Endodermal cell (in vitro differentiated cells): ENCODE measurements at regions not wholly inside any gene's neighbourhood (a gene's known extent, or its start where the extent isn't known, plus 50 kb on each side); places are given as distances from the start of the nearest gene placed in this dataset.

Experiments used
- DNase-seq: peaks from one replicate; pipeline ENCODE4 v3.0.0-alpha.2; 2017
- H3K27ac ChIP-seq: 2 replicates; pipeline ENCODE4 v1.5.1; 2013; ENCODE audit warnings: mild to moderate bottlenecking, low read depth, low read length, moderate library complexity
- H3K27me3 ChIP-seq: 2 replicates; pipeline ENCODE4 v1.6.1; 2013; ENCODE audit warnings: mild to moderate bottlenecking, low read length, moderate library complexity; ENCODE audit not compliant: insufficient read depth, control insufficient read depth, poor library complexity, severe bottlenecking
- H3K36me3 ChIP-seq: 2 replicates; pipeline ENCODE4 v1.7.0; 2013; ENCODE audit warnings: mild to moderate bottlenecking, low read length, moderate library complexity; ENCODE audit not compliant: control insufficient read depth, insufficient read depth
- H3K4me1 ChIP-seq: one replicate; pipeline ENCODE4 v1.7.0; 2013; ENCODE audit warnings: low read length; ENCODE audit not compliant: control insufficient read depth, insufficient read depth
- H3K4me3 ChIP-seq: 2 replicates; pipeline ENCODE4 v1.5.1; 2013; ENCODE audit warnings: mild to moderate bottlenecking, low read length, moderate library complexity
- H3K9ac ChIP-seq: 2 replicates; pipeline ENCODE4 v1.6.1; 2013; ENCODE audit warnings: mild to moderate bottlenecking, low read length, moderate library complexity; ENCODE audit not compliant: poor library complexity, severe bottlenecking; ENCODE audit errors: extremely low read depth
- H3K9me3 ChIP-seq: 2 replicates; pipeline ENCODE4 v1.6.1; 2013; ENCODE audit warnings: mild to moderate bottlenecking, low read length, moderate library complexity; ENCODE audit not compliant: control insufficient read depth
- H3K27ac Mint-ChIP-seq: 2 replicates; pipeline ENCODE4 v1.8.0; 2020; ENCODE audit warnings: mixed read lengths
- H3K27me3 Mint-ChIP-seq: 2 replicates; pipeline ENCODE4 v1.8.0; 2021; ENCODE audit warnings: mild to moderate bottlenecking, mixed read lengths; ENCODE audit not compliant: insufficient read depth
- H3K36me3 Mint-ChIP-seq: 2 replicates; pipeline ENCODE4 v1.8.0; 2020; ENCODE audit warnings: low read depth, mixed read lengths
- H3K4me1 Mint-ChIP-seq: 2 replicates; pipeline ENCODE4 v1.8.0; 2020; ENCODE audit warnings: mixed read lengths
- H3K4me3 Mint-ChIP-seq: 2 replicates; pipeline ENCODE4 v1.8.0; 2020; ENCODE audit warnings: mild to moderate bottlenecking, moderate library complexity, mixed read lengths
- H3K9me3 Mint-ChIP-seq: 2 replicates; pipeline ENCODE4 v1.8.0; 2020; ENCODE audit warnings: mild to moderate bottlenecking, mixed read lengths
- CTCF ChIP-seq: fragments of 200-600 bp; sonication (generic); conservative IDR thresholded peaks from 2 replicates; pipeline ENCODE4 v1.5.0; 2021; ENCODE audit warnings: antibody characterized with exemption, mild to moderate bottlenecking
- WGBS, 2 experiments: methylation state at CpG; one replicate each; pipeline versions ENCODE4 v1.1.5 to v1.1.7; 2013; ENCODE audit warnings: missing lambda C conversion rate in 2 of 2, mixed read lengths in 1 of 2; ENCODE audit not compliant: insufficient coverage in 1 of 2, insufficient read length in 1 of 2; 5-methylcytosine and 5-hydroxymethylcytosine counted together

- no peak for DNase-seq
- TF ChIP-seq CTCF: no peak
- Histone ChIP-seq H3K27me3 (no peaks in the 10 kb centered on the region), H3K36me3 (no peaks in the 10 kb centered on the region), H3K4me3 (no peak overlapping the region), H3K4me1 (no peaks in the 10 kb centered on the region), H3K9ac (no peak overlapping the region), H3K9me3 (no peaks in the 10 kb centered on the region), H3K27ac (no peak overlapping the region)
- H3K4me3 Mint-ChIP-seq: no peak overlapping the region
- no peak overlapping the region for H3K27ac Mint-ChIP-seq
- peaks cover 4% of the 10 kb centered on the region for H3K4me1 Mint-ChIP-seq
- 89% methylated on average over 2 to 3 of the region's 3 CpGs for WGBS, 2 experiments
- no peaks in the 10 kb centered on the region for H3K27me3 Mint-ChIP-seq
- no peaks in the 10 kb centered on the region for H3K36me3 Mint-ChIP-seq
- H3K9me3 Mint-ChIP-seq: no peaks in the 10 kb centered on the region
Observed at GRCh38 chr6:115783402-115784061, 277.2 kb downstream of the FRK start.

GRCh38 chr6:115782612-115783011 is 278.1 kb downstream of the FRK start:
- 92 to 100% methylated on average over 2 to 3 of the region's 3 CpGs for WGBS, 2 experiments

GRCh38 chr6:115773741-115774140 is 286.9 kb downstream of the FRK start:
- H3K9me3 Mint-ChIP-seq: no peaks in the 10 kb centered on the region
- H3K27me3 ChIP-seq: no peaks in the 10 kb centered on the region
- H3K27ac ChIP-seq: no peak overlapping the region
- H3K36me3 Mint-ChIP-seq: no peaks in the 10 kb centered on the region
- no peaks in the 10 kb centered on the region for H3K4me1 Mint-ChIP-seq
- H3K27me3 Mint-ChIP-seq: no peaks in the 10 kb centered on the region
- 93% methylated on average over 3 of the region's 3 CpGs; no CpG with 5 or more reads in 1 of the 2 experiments for WGBS, 2 experiments
- no peak overlapping the region for H3K4me3 Mint-ChIP-seq
- H3K36me3 ChIP-seq: no peaks in the 10 kb centered on the region
- no peak overlapping the region for H3K27ac Mint-ChIP-seq
- no peak for TF ChIP-seq CTCF
- no peaks in the 10 kb centered on the region for H3K9me3 ChIP-seq
- H3K9ac ChIP-seq: no peak overlapping the region
- no peak overlapping the region for H3K4me3 ChIP-seq
- H3K4me1 ChIP-seq: no peaks in the 10 kb centered on the region
- no peak for DNase-seq

More at GRCh38 chr6:115782612-115783011, 278.1 kb downstream of the FRK start:
- Mint-ChIP-seq H3K4me1 (peaks cover 4% of the 10 kb centered on the region), H3K27ac (no peak overlapping the region), H3K27me3 (no peaks in the 10 kb centered on the region), H3K9me3 (no peaks in the 10 kb centered on the region), H3K36me3 (no peaks in the 10 kb centered on the region), H3K4me3 (no peak overlapping the region)
- Histone ChIP-seq H3K9me3 (no peaks in the 10 kb centered on the region), H3K36me3 (no peaks in the 10 kb centered on the region), H3K4me3 (no peak overlapping the region), H3K27ac (no peak overlapping the region), H3K9ac (no peak overlapping the region), H3K4me1 (no peaks in the 10 kb centered on the region), H3K27me3 (no peaks in the 10 kb centered on the region)
- no peak for TF ChIP-seq CTCF
- no peak for DNase-seq
